IMR-90 (cell line): ENCODE measurements at regions not wholly inside any gene's neighbourhood (a gene's known extent, or its start where the extent isn't known, plus 50 kb on each side); places are given as distances from the start of the nearest gene placed in this dataset.

Source experiments
- BHLHE40 ChIP-seq: fragments of 150-350 bp; IDR thresholded peaks from 2 replicates; pipeline ENCODE4 v1.6.1; 2016; ENCODE audit warnings: mild to moderate bottlenecking, low read depth, low read length
- CHD1 ChIP-seq: IDR thresholded peaks from 2 replicates; pipeline ENCODE4 v1.6.1; 2012; ENCODE audit warnings: low read depth, low read length, improper control_type of control experiment
- ELK1 ChIP-seq: fragments of 150-350 bp; IDR thresholded peaks from 2 replicates; pipeline ENCODE4 v1.6.1; 2016; ENCODE audit warnings: low read depth, mild to moderate bottlenecking, low read length, moderate library complexity, borderline replicate concordance
- FOS ChIP-seq: fragments of 150-350 bp; IDR thresholded peaks from 2 replicates; pipeline ENCODE4 v1.6.1; 2016; ENCODE audit warnings: low read depth, low read length
- MAFK ChIP-seq: IDR thresholded peaks from 2 replicates; pipeline ENCODE4 v1.6.1; 2012; ENCODE audit warnings: low read depth, low read length, improper control_type of control experiment
- MAZ ChIP-seq: IDR thresholded peaks from 2 replicates; pipeline ENCODE4 v1.6.1; 2012; ENCODE audit warnings: low read depth, mild to moderate bottlenecking, low read length, improper control_type of control experiment, moderate library complexity, borderline replicate concordance
- MXI1 ChIP-seq: IDR thresholded peaks from 2 replicates; pipeline ENCODE4 v1.6.1; 2012; ENCODE audit warnings: low read depth, mild to moderate bottlenecking, low read length, moderate library complexity, borderline replicate concordance
- NFE2L2 ChIP-seq: fragments of 150-350 bp; IDR thresholded peaks from 2 replicates; pipeline ENCODE4 v1.6.1; 2016; ENCODE audit warnings: low read depth, mild to moderate bottlenecking, low read length
- POLR2A ChIP-seq: IDR thresholded peaks from 2 replicates; pipeline ENCODE4 v1.6.1; 2012; ENCODE audit warnings: mild to moderate bottlenecking, low read depth, low read length
- RAD21 ChIP-seq: IDR thresholded peaks from 2 replicates; pipeline ENCODE4 v1.6.1; 2012; ENCODE audit warnings: low read length, improper control_type of control experiment
- RFX5 ChIP-seq: IDR thresholded peaks from 2 replicates; pipeline ENCODE4 v1.8.0; 2012; ENCODE audit warnings: low read depth, mild to moderate bottlenecking, low read length, moderate library complexity
- USF2 ChIP-seq: fragments of 150-350 bp; IDR thresholded peaks from 2 replicates; pipeline ENCODE4 v1.6.1; 2017; ENCODE audit warnings: mild to moderate bottlenecking, antibody characterized with exemption, low read length, low read depth
- TF ChIP-seq, protein P1 (sequence below): conservative IDR thresholded peaks from 2 replicates; pipeline ENCODE4 v1.5.1; 2012; ENCODE audit warnings: mild to moderate bottlenecking, low read depth, low read length, improper control_type of control experiment

DNA sequence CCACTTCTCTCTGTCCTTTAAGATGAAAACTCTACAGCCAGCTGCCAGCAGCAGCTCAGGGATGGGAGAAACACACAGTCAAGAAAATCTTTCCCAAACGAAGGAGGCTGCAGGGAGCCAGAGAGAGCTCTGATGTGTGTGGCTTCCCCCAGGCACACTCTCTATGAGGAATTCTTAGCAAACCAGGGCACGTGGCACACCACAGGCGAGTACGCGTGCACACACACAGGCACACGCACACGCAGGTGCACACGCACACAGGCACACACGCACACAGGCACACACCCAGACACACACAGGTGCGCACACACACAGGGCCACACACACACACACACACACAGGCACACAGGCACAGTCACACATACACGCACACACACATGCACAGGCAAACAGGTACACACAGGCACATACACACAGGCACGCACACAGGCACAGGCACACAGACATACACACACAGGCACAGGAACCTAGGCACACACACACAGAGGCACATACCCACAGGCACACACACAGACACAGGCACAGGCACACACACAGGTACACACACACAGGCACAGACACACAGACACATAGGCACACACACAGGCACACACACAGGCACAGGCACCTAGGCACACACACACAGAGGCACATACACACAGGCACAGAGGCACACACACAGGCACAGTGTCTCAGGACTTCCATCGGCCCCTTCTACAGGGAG lies 91.5 kb upstream of the ATP2B2 start:
- TF ChIP-seq, protein P1, sequence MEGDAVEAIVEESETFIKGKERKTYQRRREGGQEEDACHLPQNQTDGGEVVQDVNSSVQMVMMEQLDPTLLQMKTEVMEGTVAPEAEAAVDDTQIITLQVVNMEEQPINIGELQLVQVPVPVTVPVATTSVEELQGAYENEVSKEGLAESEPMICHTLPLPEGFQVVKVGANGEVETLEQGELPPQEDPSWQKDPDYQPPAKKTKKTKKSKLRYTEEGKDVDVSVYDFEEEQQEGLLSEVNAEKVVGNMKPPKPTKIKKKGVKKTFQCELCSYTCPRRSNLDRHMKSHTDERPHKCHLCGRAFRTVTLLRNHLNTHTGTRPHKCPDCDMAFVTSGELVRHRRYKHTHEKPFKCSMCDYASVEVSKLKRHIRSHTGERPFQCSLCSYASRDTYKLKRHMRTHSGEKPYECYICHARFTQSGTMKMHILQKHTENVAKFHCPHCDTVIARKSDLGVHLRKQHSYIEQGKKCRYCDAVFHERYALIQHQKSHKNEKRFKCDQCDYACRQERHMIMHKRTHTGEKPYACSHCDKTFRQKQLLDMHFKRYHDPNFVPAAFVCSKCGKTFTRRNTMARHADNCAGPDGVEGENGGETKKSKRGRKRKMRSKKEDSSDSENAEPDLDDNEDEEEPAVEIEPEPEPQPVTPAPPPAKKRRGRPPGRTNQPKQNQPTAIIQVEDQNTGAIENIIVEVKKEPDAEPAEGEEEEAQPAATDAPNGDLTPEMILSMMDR: no peak
- TF ChIP-seq RAD21 (no peak), RFX5 (no peak), POLR2A (no peak), CHD1 (no peak), MAFK (no peak), NFE2L2 (no peak), USF2 (no peak), MXI1 (no peak), BHLHE40 (no peak), FOS (no peak), MAZ (no peak), ELK1 (no peak)
